ENCODE measurements at regions not wholly inside any gene's neighbourhood (a gene's known extent, or its start where the extent isn't known, plus 50 kb on each side); places are given as distances from the start of the nearest gene placed in this dataset.

- Histone ChIP-seq H3K36me3 (no peaks in the 10 kb centered on the region), H3K4me1 (no peaks in the 10 kb centered on the region), H3K27me3 (ENCODE audit: low read depth) (peaks cover 4% of the 10 kb centered on the region), H3K4me3 (no peak overlapping the region), H3K27ac (replicated peaks) (no peak overlapping the region), H3K9me3 (replicated peaks) (peaks cover 27% of the 10 kb centered on the region)
- intact Hi-C loops (cut with micrococcal nuclease): no loop called here
- TF ChIP-seq CTCF (IDR thresholded peaks at IDR 0.05; ENCODE audit: borderline replicate concordance): no peak
- no peak for DNase-seq
Measured at GRCh38 chr19:23998568-23998967, 83.9 kb downstream of the ZNF726 start.

- Histone ChIP-seq H3K9me3 (replicated peaks) (peaks cover 27% of the 10 kb centered on the region), H3K4me1 (no peaks in the 10 kb centered on the region), H3K4me3 (no peak overlapping the region), H3K27me3 (ENCODE audit: low read depth) (peaks cover 4% of the 10 kb centered on the region), H3K36me3 (no peaks in the 10 kb centered on the region), H3K27ac (replicated peaks) (no peak overlapping the region)
- intact Hi-C loops (cut with micrococcal nuclease): no loop called here
- no peak for TF ChIP-seq CTCF (IDR thresholded peaks at IDR 0.05; ENCODE audit: borderline replicate concordance)
- no peak for DNase-seq
Measured at GRCh38 chr19:23999821-24000610, 85.3 kb downstream of the ZNF726 start.

- Histone ChIP-seq H3K4me1 (no peaks in the 10 kb centered on the region), H3K36me3 (no peaks in the 10 kb centered on the region), H3K4me3 (no peak overlapping the region), H3K27me3 (ENCODE audit: low read depth) (peaks cover 4% of the 10 kb centered on the region), H3K27ac (replicated peaks) (no peak overlapping the region), H3K9me3 (replicated peaks) (peaks cover 27% of the 10 kb centered on the region)
- intact Hi-C loops (cut with micrococcal nuclease): no loop called here
- DNase-seq: no peak
- no peak for TF ChIP-seq CTCF (IDR thresholded peaks at IDR 0.05; ENCODE audit: borderline replicate concordance)
Measured at GRCh38 chr19:24000656-24001055, 86.0 kb downstream of the ZNF726 start.

GRCh38 chr19:24002256-24002945, 84.6 kb upstream of the ZNF254 start:
- Histone ChIP-seq H3K36me3 (no peaks in the 10 kb centered on the region), H3K4me1 (no peaks in the 10 kb centered on the region), H3K4me3 (no peak overlapping the region), H3K27ac (replicated peaks) (no peak overlapping the region), H3K9me3 (replicated peaks) (peaks cover 11% of the 10 kb centered on the region), H3K27me3 (ENCODE audit: low read depth) (peaks cover 4% of the 10 kb centered on the region)
- DNase-seq: no peak
- TF ChIP-seq CTCF (IDR thresholded peaks at IDR 0.05; ENCODE audit: borderline replicate concordance): no peak
- intact Hi-C loops (cut with micrococcal nuclease): no loop called here

- no peak for DNase-seq
- no peak for TF ChIP-seq CTCF (IDR thresholded peaks at IDR 0.05; ENCODE audit: borderline replicate concordance)
- Histone ChIP-seq H3K9me3 (replicated peaks) (no peaks in the 10 kb centered on the region), H3K4me3 (no peak overlapping the region), H3K27me3 (ENCODE audit: low read depth) (peaks cover 4% of the 10 kb centered on the region), H3K36me3 (no peaks in the 10 kb centered on the region), H3K4me1 (no peaks in the 10 kb centered on the region), H3K27ac (replicated peaks) (no peak overlapping the region)
- intact Hi-C loops (cut with micrococcal nuclease): no loop called here
Measured at GRCh38 chr19:24003537-24003936, 83.5 kb upstream of the ZNF254 start.
